VCaP (cell line): ENCODE measurements at regions not wholly inside any gene's neighbourhood (a gene's known extent, or its start where the extent isn't known, plus 50 kb on each side); places are given as distances from the start of the nearest gene placed in this dataset.

Experiments used
- H3K27ac ChIP-seq: fragments of 450-650 bp; 2 replicates; pipeline ENCODE4 v1.5.1; 2017
- CTCF ChIP-seq: fragments of 450-650 bp; conservative IDR thresholded peaks from 2 replicates; pipeline ENCODE4 v1.5.1; 2017; ENCODE audit warnings: mild to moderate bottlenecking, moderate library complexity

GRCh38 chr2:146212602-146213001 is 1632.2 kb upstream of the ACVR2A start:
- no peak overlapping the region for H3K27ac ChIP-seq
- no peak for TF ChIP-seq CTCF

DNA sequence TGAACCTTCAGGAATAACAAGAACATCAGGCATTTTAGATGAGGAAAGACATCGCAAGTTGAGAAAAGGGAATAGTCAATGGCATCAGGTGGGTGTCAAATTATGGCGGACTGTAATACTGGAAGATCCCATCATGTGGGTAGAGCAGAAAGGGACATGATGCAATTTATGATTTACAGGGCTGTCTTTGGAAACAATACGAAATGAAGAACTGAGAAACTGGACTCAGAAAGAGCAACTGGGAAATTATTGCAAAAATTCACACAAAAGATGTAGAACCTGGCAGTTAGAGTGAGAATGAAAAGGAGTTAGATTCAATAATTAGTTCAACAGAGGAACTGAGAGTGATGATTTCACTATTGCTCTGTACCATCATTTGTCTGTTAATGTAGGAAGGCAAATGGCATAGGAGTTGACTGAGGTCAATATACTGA is 1635.0 kb upstream of the ACVR2A start:
- H3K27ac ChIP-seq = no peak overlapping the region
- TF ChIP-seq CTCF = no peak

DNA sequence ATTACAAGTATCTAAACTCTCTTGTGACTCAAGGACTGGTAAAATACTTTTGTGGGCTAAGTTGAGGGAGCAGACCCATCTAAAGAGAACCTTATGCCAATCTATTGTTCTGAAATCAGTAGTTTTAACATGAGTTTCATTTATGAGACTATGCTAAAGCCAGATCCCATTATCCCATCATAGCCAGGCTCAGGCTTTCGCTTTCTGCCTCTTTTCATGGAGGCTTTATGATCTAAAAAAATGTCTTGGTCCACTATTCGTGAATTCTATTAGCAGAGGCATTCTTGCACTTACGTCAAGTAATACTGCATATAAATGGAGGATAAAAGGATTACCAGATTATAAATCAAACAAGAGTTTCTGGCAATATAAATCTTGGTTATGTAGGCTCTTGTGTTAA is 1636.9 kb upstream of the ACVR2A start:
- TF ChIP-seq CTCF = no peak

GRCh38 chr2:146207417-146207816 is 1637.4 kb upstream of the ACVR2A start:
- H3K27ac ChIP-seq = no peak overlapping the region
- no peak for TF ChIP-seq CTCF

More for the DNA sequence above, 1636.9 kb upstream of the ACVR2A start:
- H3K27ac ChIP-seq = no peak overlapping the region

DNA sequence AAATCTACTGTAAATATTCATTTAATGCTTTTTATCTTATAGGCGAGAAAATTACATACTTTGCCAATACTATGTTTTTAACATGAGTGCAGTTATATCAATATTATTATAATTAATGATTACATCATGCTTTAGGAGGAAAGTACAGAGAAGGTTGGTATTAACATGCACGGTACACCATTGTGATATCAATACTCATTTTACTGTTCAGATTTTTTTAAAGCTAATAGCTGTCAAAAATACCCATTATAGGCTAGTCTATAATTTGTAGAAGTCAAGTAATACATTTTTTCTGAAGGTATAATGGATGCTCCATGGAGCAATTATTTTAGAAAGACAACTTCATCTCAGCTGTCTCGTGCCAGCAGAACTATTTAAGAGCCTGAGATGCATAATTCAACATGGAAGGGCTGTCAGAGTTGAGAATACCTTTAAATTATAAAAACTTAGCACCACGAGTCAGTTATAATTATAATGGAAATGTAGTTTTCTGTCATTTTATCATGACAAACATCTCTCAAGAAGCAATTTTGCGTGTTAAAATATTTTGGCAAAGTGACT is 1641.7 kb upstream of the ACVR2A start:
- TF ChIP-seq CTCF = no peak
- H3K27ac ChIP-seq = no peak overlapping the region

- TF ChIP-seq CTCF = no peak
- H3K27ac ChIP-seq = no peak overlapping the region
Measured at GRCh38 chr2:146193619-146194018, 1651.2 kb upstream of the ACVR2A start.

GRCh38 chr2:146189541-146189940 is 1655.3 kb upstream of the ACVR2A start:
- no peak overlapping the region for H3K27ac ChIP-seq
- no peak for TF ChIP-seq CTCF
